NCI-H2196 treated with DMSO at 0.1 percent for 48 hours (cell line): ENCODE measurements at regions not wholly inside any gene's neighbourhood (a gene's known extent, or its start where the extent isn't known, plus 50 kb on each side); places are given as distances from the start of the nearest gene placed in this dataset.
"Not testable (repeated sequence)": the region's sequence is repeated elsewhere in the genome, so short reads cannot be mapped to it uniquely, and the experiment has no call there.

Source experiments
- DNase-seq: peaks from one replicate; lab custom pipeline; 2025; ENCODE audit not compliant: unreplicated experiment; lab: John Stamatoyannopoulos, UW

GRCh38 chr2:49807689-49808088, 653.4 kb upstream of the FSHR start:
- no peak for DNase-seq

GRCh38 chr2:49804111-49804510, 649.8 kb upstream of the FSHR start:
- no peak for DNase-seq

- no peak for DNase-seq
Observed at GRCh38 chr2:49801898-49802450, 647.7 kb upstream of the FSHR start.

GRCh38 chr2:49798570-49798969, 644.3 kb upstream of the FSHR start:
- DNase-seq, result no peak

- no peak for DNase-seq
Observed at GRCh38 chr2:49796266-49796665, 642.0 kb upstream of the FSHR start.

- no peak for DNase-seq
Observed at GRCh38 chr2:49794396-49794795, 640.1 kb upstream of the FSHR start.

GRCh38 chr2:49788300-49788699, 634.0 kb upstream of the FSHR start:
- no peak for DNase-seq

GRCh38 chr2:49780949-49781348, 626.6 kb upstream of the FSHR start:
- no peak for DNase-seq

- DNase-seq, result no peak
Observed at GRCh38 chr2:49772299-49772970, 618.1 kb upstream of the FSHR start.

- DNase-seq, result no peak
Observed at GRCh38 chr2:49770919-49771318, 616.6 kb upstream of the FSHR start.

- DNase-seq, result no peak
Observed at GRCh38 chr2:49767316-49767715, 613.0 kb upstream of the FSHR start.

- no peak for DNase-seq
Observed at GRCh38 chr2:49755777-49756176, 601.5 kb upstream of the FSHR start.

GRCh38 chr2:49754381-49754780, 600.1 kb upstream of the FSHR start:
- DNase-seq, result no peak

GRCh38 chr2:49753344-49753985, 599.1 kb upstream of the FSHR start:
- DNase-seq, result no peak

GRCh38 chr2:49737606-49738005, 583.3 kb upstream of the FSHR start:
- no peak for DNase-seq

- not testable (repeated sequence) for DNase-seq
Observed at GRCh38 chr2:49732924-49733323, 578.6 kb upstream of the FSHR start.

GRCh38 chr2:49719241-49719640, 564.9 kb upstream of the FSHR start:
- no peak for DNase-seq

- no peak for DNase-seq
Observed at GRCh38 chr2:49715597-49715996, 561.3 kb upstream of the FSHR start.

GRCh38 chr2:49714454-49714853, 560.1 kb upstream of the FSHR start:
- no peak for DNase-seq

GRCh38 chr2:49702740-49703139, 548.4 kb upstream of the FSHR start:
- DNase-seq, result no peak

GRCh38 chr2:49693961-49694360, 539.6 kb upstream of the FSHR start:
- no peak for DNase-seq

GRCh38 chr2:49692022-49692421, 537.7 kb upstream of the FSHR start:
- DNase-seq, result not testable (repeated sequence)

GRCh38 chr2:49687918-49688317, 533.6 kb upstream of the FSHR start:
- peak; percentile 3 for DNase-seq
